GM12878 (cell line): ENCODE measurements at regions not wholly inside any gene's neighbourhood (a gene's known extent, or its start where the extent isn't known, plus 50 kb on each side); places are given as distances from the start of the nearest gene placed in this dataset.

Experiments
- ATAC-seq: fragments of 200-7000 bp; cut with Tn5 transposase; 3 replicates; pipeline ENCODE4 v1.9.1; 2020; ENCODE audit warnings: mild to moderate bottlenecking, moderate library complexity
- BruUV-seq: library from RNA; stranded (reverse); fragments of 400-500 nt; replicated peaks from 2 replicates; lab custom pipeline; 2021; lab: Mats Ljungman, UMichigan
- CTCF ChIA-PET: fragments of 300-600 bp; sonication (Branson Sonifier 250); formaldehyde crosslinking; extraction: SDS; loops from one replicate; lab custom pipeline; 2021; ENCODE audit warnings: inconsistent platforms; lab: Yijun Ruan, JAX
- POLR2A ChIA-PET: fragments of 350-600 bp; formaldehyde crosslinking; extraction: SDS; loops from one replicate; lab custom pipeline; 2021; ENCODE audit warnings: inconsistent platforms; lab: Charles Lee
- RAD21 ChIA-PET: fragments of 300-600 bp; sonication (Branson Sonifier 250); formaldehyde crosslinking; loops from one replicate; lab custom pipeline; 2023; ENCODE audit warnings: antibody characterized with exemption; ENCODE audit not compliant: unreplicated experiment; lab: Charles Lee
- SMC1A ChIA-PET: fragments of 300-600 bp; sonication (Branson Sonifier 250); formaldehyde crosslinking; loops from one replicate; lab custom pipeline; 2023; ENCODE audit not compliant: unreplicated experiment, uncharacterized antibody; lab: Charles Lee
- DNase-seq: peaks from one replicate; pipeline ENCODE4 v3.0.0-alpha.2; 2011; ENCODE audit warnings: low read depth, low spot score
- FAIRE-seq: peaks from 3 replicates; lab custom pipeline; 2011; peaks lifted over from hg19 to GRCh38; lab: Jason Lieb, UNC
- H2AFZ ChIP-seq: 2 replicates; pipeline ENCODE4 v1.6.0; 2011; ENCODE audit warnings: low read depth, low read length, control low read depth; ENCODE audit not compliant: control insufficient read depth
- H3K27ac ChIP-seq: 2 replicates; pipeline ENCODE4 v1.5.1; 2011; ENCODE audit warnings: control low read depth; ENCODE audit not compliant: control insufficient read depth, insufficient read depth
- H3K27me3 ChIP-seq, 2 experiments: replicated peaks in 1 of 2; 2 replicates each; pipeline versions ENCODE4 v1.6.0 to v1.6.1; 2011; ENCODE audit warnings: low read length in 1 of 2; ENCODE audit not compliant: control insufficient read depth in 2 of 2, insufficient read depth in 2 of 2
- H3K36me3 ChIP-seq, 2 experiments: 2 replicates each; pipeline ENCODE4 v1.5.1; 2011; ENCODE audit warnings: low read length in 1 of 2; ENCODE audit not compliant: control insufficient read depth in 2 of 2, insufficient read depth in 2 of 2
- H3K4me1 ChIP-seq: 2 replicates; pipeline ENCODE4 v1.6.1; 2011; ENCODE audit warnings: mild to moderate bottlenecking, low read length, moderate library complexity, mixed read lengths; ENCODE audit not compliant: control insufficient read depth, insufficient read depth
- H3K4me2 ChIP-seq: 2 replicates; pipeline ENCODE4 v1.6.0; 2011; ENCODE audit warnings: control low read depth; ENCODE audit not compliant: control insufficient read depth, insufficient read depth
- H3K4me3 ChIP-seq: fragments of 200-600 bp; sonication (generic); 2 replicates; pipeline ENCODE4 v1.5.1; 2016
- H3K79me2 ChIP-seq: 2 replicates; pipeline ENCODE4 v1.6.0; 2011; ENCODE audit warnings: low read length; ENCODE audit not compliant: control insufficient read depth, insufficient read depth
- H3K9ac ChIP-seq: 2 replicates; pipeline ENCODE4 v1.8.0; 2011; ENCODE audit warnings: low read length, control low read depth, mixed read lengths; ENCODE audit not compliant: control insufficient read depth, insufficient read depth
- H3K9me3 ChIP-seq: replicated peaks from 3 replicates; pipeline ENCODE4 v1.5.1; 2011; ENCODE audit warnings: mild to moderate bottlenecking, low read length; ENCODE audit not compliant: control insufficient read depth, insufficient read depth
- H4K20me1 ChIP-seq: 2 replicates; pipeline ENCODE4 v1.6.0; 2011; ENCODE audit not compliant: control insufficient read depth, insufficient read depth
- BACH1 ChIP-seq: fragments of 450-650 bp; IDR thresholded peaks from 2 replicates; pipeline ENCODE4 v1.6.1; 2017; ENCODE audit warnings: mild to moderate bottlenecking, borderline replicate concordance
- BCL3 ChIP-seq: IDR thresholded peaks from 2 replicates; pipeline ENCODE4 v1.6.1; 2011; ENCODE audit warnings: borderline replicate concordance, low read depth, mild to moderate bottlenecking, moderate library complexity, low read length; ENCODE audit not compliant: insufficient read depth, poor library complexity, severe bottlenecking
- CREM ChIP-seq: IDR thresholded peaks from 2 replicates; pipeline ENCODE4 v1.6.1; 2014; ENCODE audit warnings: antibody characterized with exemption, low read depth
- HDAC6 ChIP-seq: fragments of 200-600 bp; sonication (generic); IDR thresholded peaks from one replicate; pipeline ENCODE4 v1.8.0; 2017; ENCODE audit warnings: antibody characterized with exemption; ENCODE audit not compliant: unreplicated experiment
- MAX ChIP-seq: IDR thresholded peaks from 2 replicates; pipeline ENCODE4 v1.6.1; 2012; ENCODE audit warnings: low read depth, low read length, improper control_type of control experiment
- MTA3 ChIP-seq: IDR thresholded peaks from 2 replicates; pipeline ENCODE4 v1.6.1; 2012; ENCODE audit warnings: low read length, inconsistent platforms, borderline replicate concordance
- RAD21 ChIP-seq: IDR thresholded peaks from 2 replicates; pipeline ENCODE4 v1.6.1; 2011; ENCODE audit warnings: mild to moderate bottlenecking, low read depth, low read length, moderate library complexity; ENCODE audit not compliant: insufficient read depth
- RB1 ChIP-seq: fragments of 450-650 bp; formaldehyde crosslinking; IDR thresholded peaks from 2 replicates; pipeline ENCODE4 v1.6.1; 2017; ENCODE audit warnings: mild to moderate bottlenecking, borderline replicate concordance
- RELA ChIP-seq: fragments of 450-650 bp; IDR thresholded peaks from 2 replicates; pipeline ENCODE4 v1.8.0; 2014; ENCODE audit warnings: borderline replicate concordance; ENCODE audit not compliant: partially characterized antibody
- ZNF384 ChIP-seq: IDR thresholded peaks from 2 replicates; pipeline ENCODE4 v1.6.1; 2012; ENCODE audit warnings: low read depth, mild to moderate bottlenecking, low read length, improper control_type of control experiment, borderline replicate concordance
- ZNF592 ChIP-seq: fragments of 450-650 bp; IDR thresholded peaks from 2 replicates; pipeline ENCODE4 v1.6.1; 2017; ENCODE audit warnings: mild to moderate bottlenecking, moderate library complexity
- ZZZ3 ChIP-seq: IDR thresholded peaks from 2 replicates; pipeline ENCODE4 v1.6.1; 2011; ENCODE audit warnings: low read depth; ENCODE audit not compliant: control insufficient read depth, insufficient read length
- whole genome bisulfite sequencing: methylation state at CpG from one replicate; pipeline ENCODE4 v1.1.6; 2016; ENCODE audit warnings: low lambda C conversion rate; ENCODE audit not compliant: insufficient replicate concordance, insufficient coverage; ENCODE audit errors: missing lambda C conversion rate; 5-methylcytosine and 5-hydroxymethylcytosine counted together
- in situ Hi-C: fragments of 300-500 bp; cut with MboI; formaldehyde crosslinking; loops from 9 replicates; pipeline ENCODE4 v1.14.3; 2018; ENCODE audit warnings: mixed read lengths
- intact Hi-C: fragments of 100-400 bp; cut with micrococcal nuclease; formaldehyde crosslinking; loops from one replicate; pipeline ENCODE4 v1.14.2; 2022; ENCODE audit not compliant: unreplicated experiment

DNA sequence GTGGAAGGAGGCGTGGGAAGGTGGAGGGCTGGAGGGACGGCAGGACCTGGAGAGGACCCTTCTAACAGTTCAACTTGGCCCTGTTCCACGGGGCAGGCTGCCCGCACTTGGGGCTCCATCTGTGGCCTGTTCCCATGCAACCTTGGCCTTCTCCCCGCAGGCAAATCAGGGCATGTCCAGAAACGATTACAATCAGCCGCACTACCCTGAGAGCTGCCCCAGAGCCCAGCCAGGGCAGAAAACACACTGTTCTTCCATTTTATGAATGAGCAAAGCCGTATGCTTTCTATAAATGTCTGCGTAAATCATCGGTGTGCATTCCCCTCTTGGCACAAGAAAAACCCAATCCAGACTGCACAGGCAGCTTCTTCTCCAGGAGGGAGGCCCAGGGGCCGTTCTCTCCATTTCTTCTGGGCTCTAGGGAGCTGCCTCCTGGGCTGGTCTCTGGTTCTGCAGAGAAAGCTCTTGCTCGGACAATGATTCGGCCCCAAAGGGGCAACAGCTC, 228.7 kb downstream of the SOX9 start:
- Histone ChIP-seq H3K79me2 (no peaks in the 10 kb centered on the region), H3K27ac (no peak overlapping the region), H3K4me3 (no peak overlapping the region), H3K9ac (no peak overlapping the region), H3K4me2 (no peak overlapping the region), H3K36me3 (no peaks in the 10 kb centered on the region), H2AFZ (no peak overlapping the region), H3K9me3 (peaks cover 3% of the 10 kb centered on the region; the same call in 1 of the 3 replicates), H4K20me1 (no peaks in the 10 kb centered on the region), H3K4me1 (no peaks in the 10 kb centered on the region), H3K27me3 (0 out of 4 replicates have a peak, but pooled peaks cover 0 to 4% of the 10 kb centered on the region in 2 experiments)
- BruUV-seq = no TSS peak
- no peak for DNase-seq
- WGBS = 41% methylated on average over 13 of the region's 13 CpGs
- intact Hi-C loops (no loop called here), in situ Hi-C loops (no loop called here)
- no peak for ATAC-seq
- SMC1A ChIA-PET = no interaction called here
- RAD21 ChIA-PET = no interaction called here
- FAIRE-seq = no peak
- no peak for TF ChIP-seq RAD21
- POLR2A ChIA-PET = no interaction called here
- CTCF ChIA-PET = interaction anchor here (0.6 kb wide), 1 partner anchor 479 kb away, joined by 3 read pairs; no protein-coding TSS in a partner anchor

DNA sequence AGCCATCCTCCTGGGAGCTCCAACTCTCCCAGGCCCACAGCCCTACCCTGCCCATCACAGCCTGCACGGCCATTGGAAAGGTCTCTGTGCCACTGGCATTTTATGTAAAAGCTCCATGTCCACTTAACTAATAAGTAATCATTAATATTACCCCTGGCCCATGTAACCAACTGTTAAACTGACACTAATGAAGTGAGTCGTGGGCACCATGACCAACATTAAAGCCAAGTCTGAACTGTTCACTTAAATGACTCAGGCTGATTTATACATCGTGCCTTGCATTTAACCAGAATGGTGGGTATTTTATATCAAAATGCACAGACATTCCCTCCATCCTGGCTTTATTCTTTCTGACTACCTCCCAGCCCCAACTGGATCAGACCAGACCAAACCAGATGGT, 229.3 kb downstream of the SOX9 start:
- POLR2A ChIA-PET = no interaction called here
- CTCF ChIA-PET = interaction anchor here (0.6 kb wide), 1 partner anchor 479 kb away, joined by 3 read pairs; no protein-coding TSS in a partner anchor
- H3K9ac ChIP-seq = no peak overlapping the region
- H3K4me3 ChIP-seq = no peak overlapping the region
- no peaks in the 10 kb centered on the region for H3K36me3 ChIP-seq
- no peaks in the 10 kb centered on the region for H4K20me1 ChIP-seq
- ATAC-seq (no peak), DNase-seq (no peak), FAIRE-seq (no peak)
- peaks cover 2% of the 10 kb centered on the region; the same call in 1 of the 3 replicates for H3K9me3 ChIP-seq
- H3K79me2 ChIP-seq = no peaks in the 10 kb centered on the region
- no peak overlapping the region for H2AFZ ChIP-seq
- SMC1A ChIA-PET = no interaction called here
- WGBS = 44% methylated on average over 3 of the region's 3 CpGs
- in situ Hi-C loops = no loop called here
- H3K4me2 ChIP-seq = no peak overlapping the region
- BruUV-seq = no TSS peak
- H3K27me3 ChIP-seq = 0 out of 4 replicates have a peak, but pooled peaks cover 0 to 4% of the 10 kb centered on the region in 2 experiments
- intact Hi-C loops = no loop called here
- H3K27ac ChIP-seq = no peak overlapping the region
- RAD21 ChIA-PET = no interaction called here
- H3K4me1 ChIP-seq = no peaks in the 10 kb centered on the region
- TF ChIP-seq BCL3 = no peak
- TF ChIP-seq RELA = no peak
- TF ChIP-seq MAX = no peak
- TF ChIP-seq MTA3 = no peak
- no peak for TF ChIP-seq HDAC6
- TF ChIP-seq ZNF384 = no peak
- TF ChIP-seq CREM = no peak
- no peak for TF ChIP-seq BACH1
- TF ChIP-seq ZZZ3 = no peak
- TF ChIP-seq ZNF592 = no peak
- no peak for TF ChIP-seq RB1
